GM21825 (cell line): ENCODE measurements at regions not wholly inside any gene's neighbourhood (a gene's known extent, or its start where the extent isn't known, plus 50 kb on each side); places are given as distances from the start of the nearest gene placed in this dataset.

Source experiments
- ATAC-seq: cut with Tn5 transposase; IDR thresholded peaks from one replicate; pipeline ENCODE4 v1.9.1; 2021; ENCODE audit warnings: mild to moderate bottlenecking, moderate library complexity; ENCODE audit not compliant: unreplicated experiment

- ATAC-seq = no peak
These were observed 242.9 kb downstream of the WNT5A start for GRCh38 chr3:55244247-55244646.

- no peak for ATAC-seq
These were observed 243.4 kb downstream of the WNT5A start for GRCh38 chr3:55243678-55244077.

- no peak for ATAC-seq
These were observed 244.2 kb downstream of the WNT5A start for GRCh38 chr3:55242921-55243320.

- ATAC-seq = no peak
These were observed 246.0 kb downstream of the WNT5A start for GRCh38 chr3:55241098-55241497.

GRCh38 chr3:55235416-55235815 lies 251.7 kb downstream of the WNT5A start:
- no peak for ATAC-seq

GRCh38 chr3:55226696-55227095 lies 260.4 kb downstream of the WNT5A start:
- no peak for ATAC-seq

- no peak for ATAC-seq
These were observed 268.5 kb downstream of the WNT5A start for GRCh38 chr3:55218577-55218976.

GRCh38 chr3:55207744-55208143 lies 279.4 kb downstream of the WNT5A start:
- no peak for ATAC-seq

- ATAC-seq = no peak
These were observed 278.1 kb upstream of the LRTM1 start for GRCh38 chr3:55205990-55206389.

- ATAC-seq = no peak
These were observed 276.6 kb upstream of the LRTM1 start for GRCh38 chr3:55204417-55204816.

GRCh38 chr3:55203546-55203945 lies 275.7 kb upstream of the LRTM1 start:
- no peak for ATAC-seq

GRCh38 chr3:55203006-55203405 lies 275.1 kb upstream of the LRTM1 start:
- no peak for ATAC-seq

- no peak for ATAC-seq
These were observed 274.5 kb upstream of the LRTM1 start for GRCh38 chr3:55202326-55202725.

- ATAC-seq = no peak
These were observed 273.9 kb upstream of the LRTM1 start for GRCh38 chr3:55201779-55202178.

GRCh38 chr3:55200906-55201305 lies 273.0 kb upstream of the LRTM1 start:
- ATAC-seq = no peak

- ATAC-seq = no peak
These were observed 270.7 kb upstream of the LRTM1 start for GRCh38 chr3:55198554-55198953.

- no peak for ATAC-seq
These were observed 269.2 kb upstream of the LRTM1 start for GRCh38 chr3:55197021-55197420.

- ATAC-seq = no peak
These were observed 268.6 kb upstream of the LRTM1 start for GRCh38 chr3:55196495-55196894.

GRCh38 chr3:55194376-55194775 lies 266.5 kb upstream of the LRTM1 start:
- ATAC-seq = no peak

GRCh38 chr3:55191911-55192775 lies 264.3 kb upstream of the LRTM1 start:
- ATAC-seq = no peak

- no peak for ATAC-seq
These were observed 262.5 kb upstream of the LRTM1 start for GRCh38 chr3:55190331-55190730.

GRCh38 chr3:55189359-55189801 lies 261.5 kb upstream of the LRTM1 start:
- no peak for ATAC-seq

- no peak for ATAC-seq
These were observed 257.5 kb upstream of the LRTM1 start for GRCh38 chr3:55185380-55185779.
